T-helper 1 cell treated with Interleukin-12 subunit alpha and Interleukin-12 subunit beta and Interleukin-4 antibody, amounts not matched to agents 30 μg/mL and 1 μg/mL, for 36 hours (primary cell): ENCODE measurements at regions not wholly inside any gene's neighbourhood (a gene's known extent, or its start where the extent isn't known, plus 50 kb on each side); places are given as distances from the start of the nearest gene placed in this dataset.
"Not testable (repeated sequence)": the region's sequence is repeated elsewhere in the genome, so short reads cannot be mapped to it uniquely, and the experiment has no call there.

Experiments
- H3K27ac Mint-ChIP-seq: one replicate; pipeline ENCODE4 v1.8.0; 2021; ENCODE audit warnings: mild to moderate bottlenecking, mixed read lengths
- H3K27me3 Mint-ChIP-seq: one replicate; pipeline ENCODE4 v1.8.0; 2021; ENCODE audit warnings: low read depth, mixed read lengths
- H3K36me3 Mint-ChIP-seq: one replicate; pipeline ENCODE4 v1.8.0; 2021; ENCODE audit warnings: low read depth, mixed read lengths
- H3K4me1 Mint-ChIP-seq: one replicate; pipeline ENCODE4 v1.8.0; 2021; ENCODE audit warnings: low read depth, mixed read lengths
- H3K4me3 Mint-ChIP-seq: one replicate; pipeline ENCODE4 v1.8.0; 2021; ENCODE audit warnings: mild to moderate bottlenecking, moderate library complexity, mixed read lengths
- H3K9me3 Mint-ChIP-seq: one replicate; pipeline ENCODE4 v1.8.0; 2021; ENCODE audit warnings: mixed read lengths

GRCh38 chr7:32658467-32658869, 163.2 kb downstream of the AVL9 start:
- no peaks in the 10 kb centered on the region for H3K4me1 Mint-ChIP-seq
- H3K4me3 Mint-ChIP-seq = no peak overlapping the region
- peaks cover 12% of the 10 kb centered on the region for H3K27me3 Mint-ChIP-seq
- no peaks in the 10 kb centered on the region for H3K36me3 Mint-ChIP-seq
- H3K9me3 Mint-ChIP-seq = no peaks in the 10 kb centered on the region
- no peak overlapping the region for H3K27ac Mint-ChIP-seq

GRCh38 chr7:32658034-32658433, 162.7 kb downstream of the AVL9 start:
- Mint-ChIP-seq H3K36me3 (no peaks in the 10 kb centered on the region), H3K9me3 (no peaks in the 10 kb centered on the region), H3K4me1 (no peaks in the 10 kb centered on the region), H3K27ac (no peak overlapping the region), H3K4me3 (no peak overlapping the region), H3K27me3 (peaks cover 10% of the 10 kb centered on the region)

GRCh38 chr7:32654549-32654948, 159.3 kb downstream of the AVL9 start:
- H3K4me1 Mint-ChIP-seq, H3K36me3 Mint-ChIP-seq, H3K9me3 Mint-ChIP-seq, H3K4me3 Mint-ChIP-seq, H3K27ac Mint-ChIP-seq: not testable (repeated sequence)
- H3K27me3 Mint-ChIP-seq = peaks cover 20% of the 10 kb centered on the region

- H3K27ac Mint-ChIP-seq, H3K36me3 Mint-ChIP-seq, H3K4me1 Mint-ChIP-seq, H3K9me3 Mint-ChIP-seq, H3K4me3 Mint-ChIP-seq: not testable (repeated sequence)
- peaks cover 33% of the 10 kb centered on the region for H3K27me3 Mint-ChIP-seq
These were observed 155.1 kb downstream of the AVL9 start for GRCh38 chr7:32650356-32650755.

- no peaks in the 10 kb centered on the region for H3K36me3 Mint-ChIP-seq
- no peak overlapping the region for H3K27ac Mint-ChIP-seq
- H3K27me3 Mint-ChIP-seq = peaks cover 35% of the 10 kb centered on the region
- H3K9me3 Mint-ChIP-seq = no peaks in the 10 kb centered on the region
- H3K4me3 Mint-ChIP-seq = no peak overlapping the region
- no peaks in the 10 kb centered on the region for H3K4me1 Mint-ChIP-seq
These were observed 153.3 kb downstream of the AVL9 start for GRCh38 chr7:32648408-32649156.

GRCh38 chr7:32645255-32645654, 150.0 kb downstream of the AVL9 start:
- peaks cover 25% of the 10 kb centered on the region for H3K27me3 Mint-ChIP-seq
- not testable (repeated sequence) for H3K27ac Mint-ChIP-seq, H3K4me3 Mint-ChIP-seq

GRCh38 chr7:32643194-32643593, 147.9 kb downstream of the AVL9 start:
- H3K27me3 Mint-ChIP-seq = peaks cover 12% of the 10 kb centered on the region
- H3K27ac Mint-ChIP-seq = no peak overlapping the region
- H3K4me3 Mint-ChIP-seq = no peak overlapping the region
- H3K9me3 Mint-ChIP-seq = no peaks in the 10 kb centered on the region
- peaks cover 2% of the 10 kb centered on the region for H3K4me1 Mint-ChIP-seq
- no peaks in the 10 kb centered on the region for H3K36me3 Mint-ChIP-seq

More at GRCh38 chr7:32645255-32645654, 150.0 kb downstream of the AVL9 start:
- not testable (repeated sequence) for H3K9me3 Mint-ChIP-seq, H3K36me3 Mint-ChIP-seq, H3K4me1 Mint-ChIP-seq

- Mint-ChIP-seq H3K9me3 (no peaks in the 10 kb centered on the region), H3K36me3 (no peaks in the 10 kb centered on the region), H3K27ac (no peak overlapping the region), H3K4me3 (no peak overlapping the region), H3K27me3 (peaks cover 7% of the 10 kb centered on the region), H3K4me1 (peaks cover 8% of the 10 kb centered on the region)
These were observed 143.8 kb downstream of the AVL9 start for GRCh38 chr7:32639122-32639521.

GRCh38 chr7:32638479-32639121, 143.3 kb downstream of the AVL9 start:
- not testable (repeated sequence) for H3K36me3 Mint-ChIP-seq, H3K27me3 Mint-ChIP-seq, H3K4me3 Mint-ChIP-seq, H3K9me3 Mint-ChIP-seq, H3K4me1 Mint-ChIP-seq, H3K27ac Mint-ChIP-seq
